Glomerular visceral epithelial cell (primary cell): ENCODE measurements at regions not wholly inside any gene's neighbourhood (a gene's known extent, or its start where the extent isn't known, plus 50 kb on each side); places are given as distances from the start of the nearest gene placed in this dataset.
"Not testable (repeated sequence)": the region's sequence is repeated elsewhere in the genome, so short reads cannot be mapped to it uniquely, and the experiment has no call there.

Source experiments
- DNase-seq: peaks from one replicate; pipeline ENCODE4 v3.0.0-alpha.2; 2016; ENCODE audit errors: extremely low spot score

DNA sequence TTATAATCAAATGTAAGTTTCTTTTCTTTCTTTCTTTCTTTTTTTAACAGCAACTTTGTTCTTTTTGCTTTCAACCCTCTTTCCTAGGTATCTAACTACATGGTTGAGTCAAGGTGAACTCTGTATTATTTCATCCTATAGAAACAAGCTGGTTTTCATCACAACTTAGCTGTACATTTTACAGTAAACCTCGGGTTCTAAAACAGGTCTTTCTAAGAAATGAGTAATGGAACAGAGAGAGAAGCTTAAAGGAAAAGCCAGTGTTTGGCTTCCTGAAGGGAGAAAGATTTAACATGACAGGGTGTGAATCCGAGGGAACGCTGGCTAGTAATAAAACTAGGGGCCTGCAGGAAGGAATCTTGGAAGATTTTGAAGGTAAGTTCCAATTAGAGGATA, 143.4 kb upstream of the ITGB1 start:
- no peak for DNase-seq

DNA sequence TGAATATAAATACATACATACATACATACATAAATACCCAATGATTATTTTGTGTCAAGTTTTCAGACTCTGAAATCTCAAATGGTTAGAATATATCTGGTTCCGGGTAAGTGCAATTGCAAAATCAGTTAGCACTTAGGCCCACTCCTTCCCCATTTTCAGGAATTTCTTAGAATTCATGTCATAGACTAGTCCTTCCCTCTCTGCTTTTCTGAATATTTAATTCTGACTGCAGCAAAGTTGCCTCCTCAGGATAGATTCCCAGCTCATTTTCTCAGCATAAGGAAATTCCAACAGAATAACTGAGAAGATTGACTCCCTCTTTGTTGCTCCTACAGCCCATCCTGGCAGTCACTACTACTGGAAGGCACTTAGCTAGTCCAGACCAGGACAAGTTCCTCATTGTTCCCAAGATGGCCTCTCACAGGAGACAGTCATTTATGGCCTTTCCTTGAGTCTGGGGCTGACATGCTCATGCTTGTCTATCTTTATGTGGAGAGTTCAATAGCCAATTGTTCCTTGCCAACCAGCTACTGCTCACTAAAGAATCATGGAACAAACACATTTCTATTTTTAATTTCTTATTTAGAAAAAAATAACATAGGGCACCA, 142.9 kb upstream of the ITGB1 start:
- no peak for DNase-seq

DNA sequence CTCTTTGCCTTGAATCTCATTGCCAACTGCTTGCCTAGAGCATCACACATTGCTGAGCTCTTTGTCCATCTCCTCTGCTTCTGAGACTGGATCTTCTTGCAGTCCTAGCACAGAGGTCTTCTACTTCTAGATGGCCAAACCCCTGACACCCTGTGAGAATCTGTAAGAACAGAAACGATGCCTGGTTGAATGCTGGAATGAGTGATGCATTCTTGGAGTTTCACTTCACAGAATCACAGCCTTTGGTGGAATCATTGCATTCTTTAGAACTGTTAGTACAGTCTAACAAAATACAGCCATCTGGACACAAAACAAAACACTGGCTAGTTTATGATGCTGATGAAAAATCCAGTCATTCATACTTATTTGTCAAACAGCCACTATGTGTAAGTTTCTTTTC, 141.7 kb upstream of the ITGB1 start:
- no peak for DNase-seq

DNA sequence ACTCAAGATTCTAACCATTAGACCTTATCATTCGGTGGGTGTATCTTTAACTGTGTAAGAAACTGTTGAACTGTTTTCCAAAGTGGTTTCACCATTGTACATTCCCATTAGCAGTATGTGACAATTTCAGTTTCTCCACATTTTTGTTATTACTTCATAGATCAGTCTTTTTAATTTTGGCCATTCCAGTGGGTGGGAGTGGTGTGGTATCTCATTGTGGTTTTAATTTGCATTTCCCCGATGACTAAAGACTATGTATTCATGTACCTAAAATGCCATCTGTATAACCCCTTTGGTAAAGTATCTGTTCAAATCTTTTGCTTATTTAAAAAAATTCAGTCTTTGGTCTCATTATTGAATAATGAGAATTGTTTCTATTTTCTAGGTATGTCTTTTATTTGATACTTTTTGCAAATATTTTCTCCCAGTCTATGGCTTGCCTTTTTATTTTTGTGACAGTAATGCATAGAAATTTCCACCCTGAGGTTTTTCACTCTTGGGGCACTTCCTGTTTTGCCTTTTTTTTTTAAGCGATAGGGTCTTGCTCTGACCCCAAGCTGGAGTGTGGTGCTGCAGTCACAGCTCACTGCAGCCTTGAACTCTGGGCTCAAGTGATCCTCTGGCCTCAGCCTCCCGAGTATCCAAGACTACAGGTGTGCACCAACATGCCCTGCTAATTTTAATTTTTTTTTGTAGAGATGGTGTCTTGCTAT, 141.1 kb upstream of the ITGB1 start:
- no peak for DNase-seq

DNA sequence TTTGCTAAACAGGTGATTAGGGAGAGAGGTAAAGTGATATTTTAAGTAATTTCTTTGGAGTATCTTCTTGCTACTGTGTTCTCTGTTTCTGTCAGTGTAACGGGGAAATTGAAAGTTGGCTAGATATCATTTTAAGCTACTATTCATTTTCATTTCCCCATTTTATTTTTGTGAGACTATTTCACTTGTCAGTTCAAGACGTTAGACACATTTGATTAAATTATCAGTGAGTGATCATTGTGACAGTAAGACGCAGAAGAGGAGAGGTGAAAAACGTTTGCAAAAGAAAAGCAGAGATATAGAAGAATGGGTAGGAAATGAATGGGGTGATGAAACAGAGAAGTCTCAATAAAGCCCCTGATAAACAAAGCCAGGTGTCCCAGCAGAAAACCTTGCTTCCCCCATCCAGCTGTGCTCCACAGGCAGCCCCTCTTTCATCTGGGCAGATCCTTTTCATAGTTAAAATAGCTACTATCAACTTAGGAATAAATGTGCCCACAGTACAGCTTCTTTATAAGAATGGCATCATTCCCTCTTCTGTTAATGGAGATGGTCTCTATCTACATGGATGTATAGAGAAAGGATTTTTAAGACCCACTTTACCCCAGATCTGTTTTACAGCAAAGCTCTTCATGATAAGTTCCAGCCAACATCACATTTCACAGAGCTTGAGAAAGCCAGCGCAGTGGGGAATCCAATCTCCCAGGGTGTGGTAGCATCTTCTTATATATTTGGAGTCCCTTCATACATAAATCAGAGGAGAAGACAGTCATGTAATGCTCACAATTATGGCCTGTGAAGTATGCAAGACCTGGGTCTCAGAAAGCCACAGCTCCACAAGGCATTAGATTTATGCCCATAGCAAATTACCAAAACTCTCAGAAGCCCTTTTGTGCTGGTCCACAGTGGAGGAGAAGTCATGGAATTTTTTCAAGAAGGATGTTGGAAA, 138.1 kb upstream of the ITGB1 start:
- DNase-seq: no peak

DNA sequence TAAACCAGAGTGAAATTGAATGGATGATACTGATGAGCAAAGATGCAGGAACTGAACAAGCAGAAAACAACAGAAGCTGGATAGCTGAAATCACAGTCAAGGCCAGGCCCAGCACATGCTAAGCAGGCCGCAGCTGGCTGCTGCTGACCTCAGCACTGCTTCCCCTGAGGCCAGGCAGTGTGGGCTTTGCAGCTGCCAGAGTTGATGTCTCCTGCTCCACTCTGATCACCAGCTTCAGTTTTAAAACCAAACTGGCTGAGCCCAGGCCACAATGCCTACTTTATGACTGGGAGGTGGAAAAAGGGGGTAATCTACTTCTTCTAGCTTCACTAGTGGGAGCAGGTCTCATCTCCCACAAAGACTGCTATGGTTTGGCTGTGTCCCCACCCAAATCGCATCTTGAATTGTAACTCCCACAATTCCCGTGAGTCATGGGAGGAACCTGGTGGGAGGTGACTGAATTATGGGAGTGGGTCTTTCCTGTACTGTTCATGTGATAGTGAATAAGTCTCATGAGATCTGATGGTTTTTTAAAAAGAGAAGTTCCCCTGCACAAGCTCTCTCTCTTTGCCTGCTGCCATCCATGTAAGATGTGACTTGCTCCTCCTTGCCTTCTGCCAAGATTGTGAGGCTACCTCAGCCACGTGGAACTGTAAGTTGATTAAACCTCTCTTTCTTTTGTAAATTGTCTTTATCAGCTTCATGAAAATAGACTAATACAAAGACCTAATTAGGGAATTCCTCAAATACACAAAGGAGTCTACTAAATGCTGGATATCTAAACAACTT, 136.4 kb upstream of the ITGB1 start:
- no peak for DNase-seq

DNA sequence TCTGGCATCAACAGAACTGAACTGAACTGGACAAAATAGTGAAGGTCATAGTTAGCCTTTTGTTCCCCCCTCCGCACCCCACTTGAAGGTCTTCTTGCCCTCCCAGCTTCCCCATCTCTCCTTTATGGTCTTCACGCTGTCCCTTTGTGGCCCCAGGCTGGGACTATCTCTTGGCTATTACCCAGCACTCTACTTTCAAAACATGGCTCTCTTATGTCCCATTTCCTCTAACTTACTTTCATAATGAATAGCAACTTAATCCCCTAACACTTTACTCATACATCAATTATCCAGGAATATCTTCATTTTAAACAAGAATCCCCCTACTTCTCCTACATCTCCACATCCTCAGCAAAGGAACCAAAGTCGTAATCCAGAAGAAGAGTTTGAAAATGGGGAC, 135.3 kb upstream of the ITGB1 start:
- DNase-seq: no peak

DNA sequence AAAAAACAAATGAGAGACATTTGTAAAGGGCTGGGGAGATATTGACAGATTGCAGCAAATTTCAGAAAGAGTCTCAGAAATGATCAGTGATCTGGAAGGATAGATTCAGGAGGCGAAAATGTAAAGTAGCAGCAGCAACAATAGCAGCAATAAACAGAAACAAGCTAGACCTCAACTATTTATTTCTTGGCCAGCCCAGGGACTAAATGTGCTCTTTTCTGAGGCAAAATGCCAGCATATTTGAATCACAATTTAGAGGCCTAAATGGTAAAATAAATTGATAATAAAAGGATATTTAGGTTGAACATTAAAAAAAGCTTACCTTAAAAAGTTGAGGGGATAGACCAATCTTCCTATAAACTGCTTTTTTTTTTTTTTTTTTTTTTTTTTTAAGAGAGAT, 134.6 kb upstream of the ITGB1 start:
- no peak for DNase-seq

DNA sequence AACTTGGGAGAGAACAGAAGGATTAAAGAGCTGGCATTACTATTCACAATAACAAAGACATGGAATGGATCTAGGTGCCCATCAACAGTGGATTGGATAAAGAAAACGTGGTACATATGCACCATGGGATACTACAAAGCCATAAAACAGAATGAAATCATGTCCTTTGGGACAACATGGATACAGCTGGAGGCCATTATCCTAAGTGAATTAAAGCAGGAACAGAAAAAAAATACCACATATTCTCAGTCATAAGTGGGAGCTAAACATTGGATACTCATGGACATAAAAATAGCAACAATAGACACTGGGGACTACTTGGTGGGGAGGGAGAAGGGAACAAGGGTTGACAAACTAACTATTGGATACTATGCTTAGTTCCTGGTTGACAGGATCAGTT, 133.2 kb upstream of the ITGB1 start:
- no peak for DNase-seq

DNA sequence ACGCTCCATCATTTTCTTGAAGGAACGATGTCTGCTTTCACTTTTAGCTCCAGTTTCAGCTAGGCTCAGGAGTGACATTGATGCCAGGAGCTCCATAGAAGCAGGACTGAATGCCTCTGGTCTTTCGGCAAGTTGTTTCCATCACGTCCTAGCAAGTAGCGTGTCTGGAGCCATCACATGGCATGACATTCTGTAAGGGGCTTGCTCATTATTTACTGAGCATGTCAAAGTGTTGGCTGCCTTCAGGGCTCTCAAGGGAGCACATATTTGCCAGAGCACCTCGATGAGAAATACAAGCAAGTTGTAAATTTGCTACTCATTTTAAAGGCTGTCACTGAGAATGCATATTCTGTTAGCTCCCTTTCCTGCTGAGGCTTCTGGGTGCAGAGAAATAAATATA, 131.0 kb upstream of the ITGB1 start:
- DNase-seq: no peak

DNA sequence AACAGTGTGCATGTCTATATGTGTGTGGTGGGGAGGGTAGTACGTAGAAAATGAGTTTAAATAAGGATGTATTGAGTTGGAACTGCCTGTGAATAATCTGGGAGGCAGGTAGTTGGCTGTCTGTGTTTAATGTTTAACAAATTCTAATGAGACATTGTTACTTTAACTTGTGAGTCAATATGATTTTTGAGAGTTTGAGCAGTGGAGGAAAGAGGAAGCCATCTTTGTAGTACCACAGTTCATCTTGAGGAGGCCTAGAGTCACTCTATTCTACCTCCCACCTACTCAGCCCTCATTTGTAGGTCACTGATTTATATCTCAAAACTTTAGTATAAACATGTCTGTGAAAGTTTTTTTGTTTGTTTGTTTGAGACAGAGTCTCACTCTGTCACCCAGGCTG, 129.9 kb upstream of the ITGB1 start:
- no peak for DNase-seq

DNA sequence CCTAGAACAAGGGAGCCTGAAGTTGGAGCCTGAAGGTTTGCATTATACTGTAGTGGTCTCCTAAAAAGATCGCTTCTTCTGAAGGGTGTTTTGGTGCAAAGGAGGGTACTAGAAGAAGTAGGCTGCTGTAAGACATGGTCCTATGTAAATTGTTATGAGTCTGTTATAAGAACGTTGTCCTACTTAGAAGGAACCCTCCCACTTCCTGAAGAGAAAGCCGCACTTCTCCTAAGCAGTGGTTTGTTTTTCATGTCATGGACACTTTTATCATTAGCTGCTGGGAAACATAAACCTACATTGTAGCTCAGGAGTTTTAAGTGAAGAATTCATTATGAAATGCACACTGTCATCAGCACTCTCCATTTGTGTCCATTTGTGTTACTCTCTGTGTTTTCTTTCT, 129.1 kb upstream of the ITGB1 start:
- no peak for DNase-seq

DNA sequence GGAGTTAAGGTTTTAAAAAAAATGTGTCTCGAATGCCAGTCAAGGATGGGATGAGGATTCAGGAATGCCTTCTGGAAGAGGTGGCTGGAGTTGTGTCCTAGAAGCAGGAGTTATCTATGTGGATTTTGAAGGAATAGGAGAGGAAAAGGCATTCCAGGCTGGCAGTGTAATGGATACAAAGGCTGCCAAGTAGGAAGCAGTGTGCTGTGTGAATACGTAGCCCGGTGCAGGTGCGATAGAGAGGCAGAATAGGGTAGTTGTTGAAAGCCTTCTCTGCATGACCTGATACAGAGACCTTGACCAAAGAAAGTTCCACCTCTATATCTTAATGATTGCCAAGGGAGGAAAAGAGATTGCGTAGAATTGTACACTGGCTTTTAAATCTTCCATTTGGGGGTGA, 128.1 kb upstream of the ITGB1 start:
- no peak for DNase-seq

DNA sequence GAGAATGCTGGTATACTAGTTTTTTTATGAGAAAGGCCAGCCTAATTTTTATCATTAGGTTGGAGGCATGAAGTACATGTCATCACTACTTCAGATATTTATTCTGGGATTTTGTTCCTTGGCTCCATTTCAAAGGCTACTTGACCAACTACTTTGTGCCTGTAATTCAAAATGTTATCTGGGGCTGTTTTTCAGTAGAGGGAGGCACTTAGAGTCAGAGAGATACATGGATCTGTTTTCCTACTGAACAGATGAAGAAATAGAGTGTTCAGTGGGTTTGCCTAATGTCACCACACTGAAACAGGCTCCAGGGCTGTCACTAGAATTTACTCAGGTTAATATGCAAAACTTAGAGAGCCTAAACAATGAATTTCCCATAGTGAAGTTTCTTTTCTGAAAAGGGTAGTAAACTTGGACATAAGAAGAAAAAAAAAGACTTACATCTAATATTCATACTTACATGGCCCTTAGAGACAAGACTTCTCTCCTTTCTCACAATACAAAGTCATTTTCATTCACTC, 127.3 kb upstream of the ITGB1 start:
- DNase-seq: no peak

DNA sequence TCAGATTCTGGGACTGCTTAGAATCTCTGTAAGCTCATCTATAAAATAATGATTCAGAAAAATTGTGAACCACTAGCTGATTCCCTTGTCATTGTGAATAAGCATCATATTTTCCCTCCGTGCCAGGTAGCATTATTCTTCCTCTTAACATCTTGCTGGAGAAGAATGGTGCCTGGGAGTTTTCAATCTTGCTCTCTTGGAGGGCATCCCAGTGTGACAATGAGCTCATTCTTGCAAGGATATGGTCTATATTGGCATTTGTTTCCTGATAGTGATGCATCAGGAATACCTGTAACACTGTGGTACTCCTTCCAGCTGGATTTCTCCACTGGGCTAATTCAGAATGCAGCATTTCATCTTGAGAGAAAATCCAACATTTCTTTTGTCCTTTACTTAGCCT, 126.4 kb upstream of the ITGB1 start:
- DNase-seq: no peak

DNA sequence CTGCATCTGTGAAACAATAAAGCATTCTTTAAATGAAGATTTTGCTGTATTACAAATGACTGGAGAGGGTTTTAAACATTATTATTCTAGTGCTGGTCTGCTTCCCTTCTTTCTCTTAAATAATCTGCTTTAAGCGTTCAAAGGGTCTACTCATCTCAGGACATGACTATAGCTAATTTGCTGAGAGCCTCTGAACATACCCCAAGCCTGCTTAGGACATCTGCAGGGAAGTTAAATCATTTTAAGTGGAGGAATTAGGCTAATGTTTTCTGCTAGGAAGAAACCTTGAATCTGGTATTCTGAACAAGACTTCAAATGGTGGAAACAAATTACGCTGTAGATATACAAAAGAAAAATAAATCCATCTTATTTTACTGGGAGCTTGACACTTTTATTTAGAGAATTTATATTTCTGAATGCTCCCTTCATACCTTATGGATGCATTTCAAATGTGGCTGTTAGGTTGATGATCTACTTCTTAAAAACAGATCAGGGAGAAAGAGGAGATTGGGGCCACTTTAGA, 124.4 kb upstream of the ITGB1 start:
- DNase-seq: no peak

DNA sequence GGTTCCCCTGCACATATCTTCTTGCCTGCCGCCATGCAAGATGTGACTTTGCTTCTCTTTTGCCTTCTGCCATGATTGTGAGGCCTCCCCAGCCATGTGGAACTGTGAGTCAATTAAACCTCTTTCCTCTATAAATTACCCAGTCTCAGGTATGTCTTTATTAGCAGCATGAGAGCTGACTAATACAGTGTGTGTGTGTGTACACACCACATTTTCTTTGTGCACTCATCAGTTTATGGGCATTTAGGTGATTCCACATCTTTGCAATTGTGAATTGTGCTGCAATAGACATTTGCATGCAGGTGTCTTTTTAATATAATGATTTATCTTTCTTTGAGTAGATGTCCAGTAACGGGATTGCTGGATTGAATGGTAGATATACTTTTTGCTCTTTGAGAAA, 122.4 kb upstream of the ITGB1 start:
- not testable (repeated sequence) for DNase-seq

DNA sequence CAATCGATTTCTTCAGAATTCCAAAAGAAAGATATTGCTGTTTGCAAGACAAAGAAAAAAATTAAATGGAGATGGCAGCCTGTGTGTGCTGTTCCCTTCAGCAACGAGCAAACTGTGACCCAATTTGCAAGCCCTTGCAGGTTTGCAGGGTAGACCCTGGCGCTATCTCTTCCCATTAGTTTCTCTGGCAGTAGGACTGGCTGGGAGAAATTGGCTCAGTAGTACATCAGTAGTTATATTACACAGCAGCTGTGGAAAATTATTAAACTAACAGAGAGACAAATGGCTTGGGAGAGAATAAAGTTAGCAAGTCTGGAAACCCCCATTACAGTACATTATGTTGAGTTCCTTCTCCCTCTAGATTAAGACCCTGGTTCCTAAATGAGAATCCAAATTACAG, 116.4 kb upstream of the ITGB1 start:
- DNase-seq: no peak

DNA sequence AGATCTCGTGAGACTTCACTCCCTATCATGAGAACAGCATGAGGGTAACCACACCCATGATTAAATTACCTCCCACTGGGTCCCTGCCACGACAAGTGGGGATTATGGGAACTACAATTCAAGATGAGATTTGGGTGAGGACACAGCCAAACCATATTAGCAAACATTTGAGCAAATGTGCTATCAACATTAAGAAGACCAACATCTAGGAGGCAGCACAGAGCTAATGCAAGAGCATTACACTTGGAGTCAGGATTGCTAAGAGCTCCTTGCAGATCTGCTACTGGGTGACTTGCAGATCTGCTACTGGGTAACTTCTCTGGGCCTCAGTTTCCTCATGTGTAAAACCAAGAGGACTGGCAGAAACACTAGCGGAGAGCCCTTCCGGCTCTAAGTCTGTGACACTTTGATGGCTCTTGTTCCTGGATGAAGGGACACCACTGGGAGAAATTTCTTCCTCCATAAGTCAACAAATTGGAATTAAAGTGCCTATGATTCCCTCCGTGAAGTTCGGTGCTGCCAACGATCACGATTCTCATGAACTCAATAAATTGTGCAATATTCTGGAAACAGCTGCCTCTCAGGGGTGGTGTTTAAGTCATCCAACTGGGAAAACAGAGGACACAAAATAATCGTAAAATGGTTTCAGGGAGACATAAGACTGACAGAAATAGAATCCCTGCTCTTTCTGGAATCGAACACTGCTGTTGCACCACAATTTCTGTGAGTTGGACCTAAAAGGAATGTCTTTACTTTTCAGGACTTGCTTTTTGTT, 115.8 kb upstream of the ITGB1 start:
- DNase-seq: no peak

DNA sequence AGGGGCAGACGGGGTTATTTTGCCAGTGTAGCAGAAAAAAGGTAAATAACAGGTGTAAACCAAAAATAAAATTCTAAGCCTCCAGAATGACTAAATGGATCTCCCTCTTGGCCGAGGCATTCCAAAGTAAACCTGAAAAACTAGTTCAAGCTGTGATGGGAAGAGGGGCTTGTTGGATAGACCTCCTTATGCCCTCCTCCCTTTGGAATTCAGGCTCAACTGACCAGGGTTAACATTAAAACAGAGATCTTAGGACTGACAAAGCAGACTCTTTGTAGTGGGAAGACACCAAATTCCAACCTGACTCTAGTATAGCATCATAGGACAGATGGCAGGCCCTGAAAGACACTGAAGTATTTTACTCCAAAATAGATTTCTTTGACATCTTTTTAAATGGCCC, 113.8 kb upstream of the ITGB1 start:
- no peak for DNase-seq

DNA sequence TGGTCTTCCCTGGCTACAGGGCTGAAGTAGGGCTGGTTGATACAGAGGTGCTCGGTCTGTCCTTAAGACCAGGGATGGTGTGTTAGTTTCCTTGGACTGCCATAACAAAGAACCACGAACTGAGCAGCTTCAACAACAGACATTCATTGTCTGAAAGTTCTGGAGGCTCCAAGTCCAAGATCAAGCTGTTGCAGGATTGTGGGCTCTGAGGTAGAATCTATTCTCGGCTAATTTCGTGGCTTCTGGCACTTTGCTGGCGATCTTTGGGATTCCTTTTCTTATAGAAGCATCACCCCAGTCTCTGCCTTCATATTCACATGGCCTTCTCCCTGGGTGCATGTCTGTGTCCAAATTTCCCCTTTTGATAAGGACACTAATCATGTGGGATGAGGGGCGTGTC, 112.1 kb upstream of the ITGB1 start:
- no peak for DNase-seq
